ENCODE measurements at regions not wholly inside any gene's neighbourhood (a gene's known extent, or its start where the extent isn't known, plus 50 kb on each side); places are given as distances from the start of the nearest gene placed in this dataset.
"Not testable (repeated sequence)": the region's sequence is repeated elsewhere in the genome, so short reads cannot be mapped to it uniquely, and the experiment has no call there.

DNA sequence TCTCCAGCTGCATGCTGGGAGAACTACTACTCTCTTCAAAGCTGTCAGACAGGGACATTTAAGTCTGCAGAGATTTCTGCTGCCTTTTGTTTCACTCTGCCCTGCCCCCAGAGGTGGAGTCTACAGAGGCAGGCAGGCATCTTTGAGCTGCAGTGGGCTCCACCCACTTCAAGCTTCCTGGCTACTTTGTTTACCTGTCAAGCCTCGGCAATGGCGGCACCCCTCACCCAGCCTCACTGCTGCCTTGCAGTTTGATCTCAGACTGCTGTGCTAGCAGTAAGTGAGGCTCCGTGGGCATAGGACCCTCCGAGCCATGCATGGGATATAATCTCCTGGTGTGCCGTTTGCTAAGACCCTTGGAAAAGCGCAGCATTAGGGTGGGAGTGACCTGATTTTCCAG lies 61.7 kb downstream of the DMRTA1 start:
- not testable (repeated sequence) for DNase-seq

GRCh38 chr9:22508790-22509189 lies 62.2 kb downstream of the DMRTA1 start:
- DNase-seq = no peak

- DNase-seq = no peak
Observed at GRCh38 chr9:22512495-22512894, 65.9 kb downstream of the DMRTA1 start.

GRCh38 chr9:22514871-22515270 lies 68.2 kb downstream of the DMRTA1 start:
- no peak for DNase-seq

DNA sequence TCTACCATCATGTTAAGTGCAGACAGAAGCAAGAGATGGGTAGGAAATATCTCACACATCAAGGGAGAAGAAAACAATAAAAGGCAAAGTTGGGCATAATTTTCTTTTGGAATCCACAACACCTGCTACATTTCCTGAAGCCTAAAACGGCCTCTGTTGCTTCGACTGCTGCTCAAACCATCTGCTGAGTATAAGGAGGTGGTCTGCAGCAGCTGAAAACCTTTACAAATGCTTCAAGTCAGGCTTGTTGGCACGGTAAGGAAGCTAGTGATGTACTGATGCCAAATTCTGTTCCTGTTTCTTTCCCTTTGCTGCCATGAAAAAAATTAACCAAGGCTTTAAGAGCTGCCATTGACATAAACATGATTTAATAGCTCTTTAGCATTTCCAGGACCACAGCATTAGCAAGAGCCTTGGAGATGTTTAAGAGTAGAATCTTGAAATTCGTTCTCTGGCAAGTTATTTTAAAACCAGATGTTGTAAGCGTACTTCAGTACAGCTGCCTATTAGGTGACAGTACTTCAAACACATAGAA lies 75.6 kb downstream of the DMRTA1 start:
- DNase-seq = peak; percentile 50

- DNase-seq = peak; percentile 14
Observed at GRCh38 chr9:22528485-22528884, 81.9 kb downstream of the DMRTA1 start.

- DNase-seq = no peak
Observed at GRCh38 chr9:22529426-22530199, 83.0 kb downstream of the DMRTA1 start.

- no peak for DNase-seq
Observed at GRCh38 chr9:22535780-22536179, 89.2 kb downstream of the DMRTA1 start.

DNA sequence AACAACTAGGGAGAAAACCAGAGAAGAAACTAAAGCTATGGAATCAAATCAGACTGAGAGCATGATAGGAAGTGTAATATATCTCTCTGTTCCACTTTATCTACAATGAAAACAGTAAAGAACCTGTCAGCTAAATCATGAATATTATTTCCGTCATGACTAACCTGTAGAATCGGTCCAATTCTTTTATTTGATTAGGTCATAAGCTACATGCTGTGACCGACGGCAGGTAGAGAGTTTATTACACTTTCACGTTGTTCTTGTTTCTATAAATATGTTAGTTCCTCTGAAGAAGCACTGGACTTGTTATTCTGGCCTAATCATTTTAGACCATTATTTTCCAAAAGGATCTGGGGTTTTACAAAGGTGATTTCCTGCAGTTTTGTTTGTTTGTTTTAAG lies 91.1 kb downstream of the DMRTA1 start:
- DNase-seq = no peak

DNA sequence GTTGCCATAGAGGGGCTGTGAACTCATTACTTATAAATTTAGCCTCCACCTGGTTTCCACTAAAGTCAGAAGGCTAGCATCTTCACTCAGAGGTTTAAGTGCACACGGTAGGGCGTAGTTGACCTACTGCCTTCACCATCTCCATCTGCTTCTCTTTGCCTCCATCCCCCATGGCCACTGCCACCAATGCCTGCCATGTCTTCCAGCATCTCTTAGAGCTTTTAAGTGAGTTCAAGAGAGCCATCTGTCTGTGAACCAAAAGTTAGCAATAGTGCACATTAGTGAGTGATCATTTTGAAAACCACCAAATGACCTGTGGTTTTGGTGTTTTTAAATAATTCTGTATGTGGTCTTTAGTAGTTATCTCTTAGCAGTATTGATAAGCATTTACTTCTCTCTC lies 102.0 kb downstream of the DMRTA1 start:
- DNase-seq = no peak

- DNase-seq = no peak
Observed at GRCh38 chr9:22574740-22575139, 128.1 kb downstream of the DMRTA1 start.

DNA sequence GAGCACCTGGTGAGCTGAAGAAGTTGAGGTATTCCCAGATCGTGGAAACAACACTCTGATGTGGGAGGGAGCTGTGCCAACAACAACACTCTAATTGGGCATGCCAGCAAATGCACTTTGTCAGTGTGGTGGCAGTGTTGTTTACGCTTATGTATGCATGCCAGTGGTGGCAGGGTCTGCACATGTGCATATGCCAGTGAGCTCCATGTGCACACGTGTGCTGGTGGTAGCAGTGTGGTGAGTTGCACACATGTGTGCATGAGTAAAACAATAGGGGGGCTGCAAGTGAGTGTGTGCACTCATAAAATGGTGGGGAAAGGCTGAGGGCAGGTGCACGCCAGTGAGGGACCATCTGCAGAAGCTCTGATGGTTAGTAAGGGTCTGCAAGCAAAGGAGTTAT lies 134.2 kb downstream of the DMRTA1 start:
- no peak for DNase-seq

DNA sequence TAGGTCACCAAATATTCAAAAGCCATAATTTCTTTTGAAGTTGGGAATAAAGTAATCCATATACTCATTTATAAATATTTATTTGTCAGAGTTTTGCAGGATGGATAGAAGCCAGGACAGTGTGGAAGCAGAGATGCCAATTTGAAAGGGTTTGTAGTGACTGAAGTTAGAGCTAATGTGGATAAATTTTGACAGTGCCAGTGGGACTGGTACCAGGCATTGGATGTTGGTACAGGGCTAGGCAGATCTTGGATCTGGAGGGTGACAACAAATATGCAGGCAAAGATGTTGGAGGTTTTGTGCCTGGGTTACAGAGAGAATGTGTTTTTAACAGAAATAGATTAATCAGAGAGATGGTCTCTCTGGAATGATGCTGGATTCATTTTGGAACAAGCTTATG lies 135.6 kb downstream of the DMRTA1 start:
- no peak for DNase-seq

- DNase-seq = no peak
Observed at GRCh38 chr9:22588918-22589317, 142.3 kb downstream of the DMRTA1 start.

GRCh38 chr9:22590336-22591033 lies 143.9 kb downstream of the DMRTA1 start:
- DNase-seq = no peak

DNA sequence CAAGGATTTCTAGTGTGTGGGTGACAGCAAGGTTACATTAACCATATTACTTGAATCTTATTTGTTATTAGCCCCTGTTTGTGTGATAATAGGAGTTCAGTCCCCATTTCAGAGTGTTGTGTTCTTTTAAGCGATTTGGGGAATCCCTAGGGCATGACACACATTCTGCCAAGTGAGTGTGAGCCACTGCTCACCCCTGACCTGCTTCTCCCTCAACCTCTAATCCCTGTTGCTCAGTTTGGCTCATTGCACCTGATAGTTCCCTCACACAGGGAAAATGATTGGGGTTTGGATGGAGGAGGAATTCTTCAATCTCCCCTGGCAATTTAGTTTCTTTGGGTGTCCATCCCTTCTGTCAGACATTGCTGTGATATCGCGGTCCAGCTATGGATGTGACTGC lies 149.2 kb downstream of the DMRTA1 start:
- DNase-seq = no peak

DNA sequence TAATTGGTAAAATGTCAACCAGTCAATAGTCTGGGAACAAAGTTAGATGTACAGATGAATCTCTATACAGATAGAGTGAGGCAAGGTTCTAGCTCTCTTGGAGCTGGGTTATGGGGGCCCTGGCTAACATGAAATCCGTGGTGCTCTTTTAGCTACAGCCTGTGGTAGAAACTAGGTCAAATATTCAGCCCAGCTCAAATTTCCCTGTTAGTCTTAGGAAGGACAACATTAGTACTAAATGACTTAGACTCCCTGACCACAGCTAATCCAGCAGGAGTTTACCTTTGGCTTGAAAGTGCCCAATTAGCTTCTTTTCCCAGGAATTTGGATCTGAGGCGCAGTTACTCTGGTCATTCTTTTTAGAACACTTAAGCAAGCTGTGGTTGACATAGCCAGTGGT lies 170.5 kb downstream of the DMRTA1 start:
- DNase-seq = no peak

- peak; percentile 56 for DNase-seq
Observed at GRCh38 chr9:22622815-22623214, 176.2 kb downstream of the DMRTA1 start.

DNA sequence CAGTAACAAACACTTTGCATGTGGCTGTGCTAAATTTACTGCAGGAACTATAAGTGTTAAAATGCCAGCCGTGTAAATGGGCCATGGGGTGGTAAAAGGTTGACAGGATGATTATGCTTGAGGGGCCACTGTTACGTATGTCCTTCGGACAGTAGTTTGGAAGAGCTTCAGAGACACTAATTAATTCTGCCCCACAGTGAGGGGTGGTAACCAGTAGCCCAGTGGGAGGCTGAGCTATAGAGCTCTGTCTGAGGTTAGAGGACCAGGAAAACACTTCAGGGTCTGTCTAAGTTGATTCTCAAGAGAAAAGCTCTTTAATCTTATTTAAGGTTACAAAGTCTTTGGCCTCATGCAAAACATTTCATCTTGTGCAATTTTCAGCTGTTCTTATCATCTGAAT lies 176.6 kb downstream of the DMRTA1 start:
- DNase-seq = no peak

DNA sequence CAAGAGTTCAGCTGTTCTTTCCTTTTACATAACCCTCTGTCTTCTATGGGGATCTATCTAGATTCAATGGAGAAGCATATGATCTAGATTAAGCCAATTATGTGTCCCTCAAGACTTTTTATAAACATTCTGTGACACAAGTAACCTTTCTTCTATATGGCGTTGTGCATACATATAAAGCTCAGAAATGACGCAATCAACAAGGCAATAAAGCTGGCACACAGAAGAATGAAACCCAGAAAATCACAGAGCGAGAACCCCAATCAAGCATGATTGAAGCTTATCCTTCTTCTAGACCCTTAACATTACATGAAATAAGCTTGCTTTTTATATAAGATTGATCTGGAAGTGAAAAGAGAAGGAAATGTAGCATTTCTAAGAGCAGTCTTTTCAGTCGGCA lies 178.9 kb downstream of the DMRTA1 start:
- DNase-seq = no peak

DNA sequence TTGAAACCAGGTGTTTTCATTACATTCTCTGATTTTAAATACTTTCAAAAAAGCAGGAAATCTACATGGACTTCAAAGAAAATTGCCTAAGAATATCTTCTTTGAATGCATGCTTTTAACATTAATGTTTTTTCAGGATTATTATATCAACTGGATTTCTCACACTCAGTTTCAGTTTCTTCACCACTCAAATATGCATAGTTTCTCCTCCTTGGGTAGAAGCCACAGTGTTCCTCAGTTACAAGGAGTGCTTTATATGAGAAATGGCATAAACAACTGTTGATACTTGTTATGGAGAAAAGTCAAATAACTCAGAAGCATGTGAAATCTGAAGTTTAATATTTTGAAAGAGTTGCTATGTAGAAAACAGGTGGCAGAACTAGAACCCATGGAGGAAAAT lies 196.9 kb downstream of the DMRTA1 start:
- DNase-seq = no peak

DNA sequence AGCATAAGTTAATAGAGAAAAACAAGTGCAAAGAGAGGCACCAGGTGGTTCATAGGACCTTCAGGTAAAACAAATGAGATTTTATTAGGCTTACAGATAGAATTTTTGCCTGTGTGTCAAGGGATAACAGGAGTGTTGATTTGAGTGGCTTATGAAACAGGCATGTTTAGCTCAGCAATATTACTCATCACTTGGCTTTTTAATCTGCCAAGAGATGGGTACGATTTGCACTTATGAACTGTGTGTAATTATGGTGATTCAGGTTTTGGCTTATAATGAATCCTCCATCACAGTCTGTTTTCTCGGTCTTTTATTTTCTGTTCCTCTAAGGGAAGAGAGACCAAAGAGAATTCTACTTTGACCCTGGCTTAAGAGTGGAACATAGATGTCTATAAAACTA lies 199.3 kb downstream of the DMRTA1 start:
- no peak for DNase-seq

- no peak for DNase-seq
Observed at GRCh38 chr9:22649384-22649783, 202.8 kb downstream of the DMRTA1 start.

DNA sequence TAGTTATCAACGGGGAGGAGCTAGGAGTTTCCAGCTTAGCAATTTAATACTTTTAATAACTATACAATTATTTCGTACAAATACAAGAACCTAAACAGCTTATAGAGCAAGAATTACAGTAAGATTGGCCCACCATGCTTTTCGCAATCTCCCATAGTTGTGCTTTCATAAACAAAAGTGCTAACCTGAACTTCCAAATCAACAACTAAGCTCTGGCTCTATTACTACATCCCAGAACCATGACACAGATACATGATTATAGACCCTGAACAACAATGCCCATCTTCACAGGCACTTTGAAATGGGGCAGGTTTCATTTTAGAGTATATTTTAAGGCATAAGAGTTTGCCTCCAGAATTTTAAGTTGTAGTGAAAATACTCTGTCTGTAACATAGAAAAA lies 203.5 kb downstream of the DMRTA1 start:
- DNase-seq = no peak
